Memory B cell (primary cell): ENCODE measurements at regions not wholly inside any gene's neighbourhood (a gene's known extent, or its start where the extent isn't known, plus 50 kb on each side); places are given as distances from the start of the nearest gene placed in this dataset.

Source experiments
- ATAC-seq: fragments of 150-1000 bp; cut with Tn5 transposase; 2 replicates; pipeline ENCODE4 v1.10.0; 2021; ENCODE audit warnings: low read depth, mild to moderate bottlenecking, moderate library complexity
- DNase-seq, 2 donors: peaks; one replicate each; pipeline ENCODE4 v3.0.0; 2022; ENCODE audit warnings: low spot score in 2 of 2
- H3K27ac Mint-ChIP-seq: one replicate; pipeline ENCODE4 v1.8.0; 2022; ENCODE audit warnings: mild to moderate bottlenecking, moderate library complexity, mixed read lengths
- H3K27me3 Mint-ChIP-seq: one replicate; pipeline ENCODE4 v1.8.0; 2022; ENCODE audit warnings: mixed read lengths
- H3K36me3 Mint-ChIP-seq: one replicate; pipeline ENCODE4 v1.8.0; 2022; ENCODE audit warnings: mild to moderate bottlenecking, mixed read lengths
- H3K4me1 Mint-ChIP-seq: one replicate; pipeline ENCODE4 v1.8.0; 2022; ENCODE audit warnings: mixed read lengths
- H3K4me3 Mint-ChIP-seq: one replicate; pipeline ENCODE4 v1.8.0; 2022; ENCODE audit warnings: mild to moderate bottlenecking, moderate library complexity, mixed read lengths
- H3K9me3 Mint-ChIP-seq: one replicate; pipeline ENCODE4 v1.8.0; 2022; ENCODE audit warnings: mixed read lengths

- Mint-ChIP-seq H3K27ac (no peak overlapping the region), H3K4me1 (no peaks in the 10 kb centered on the region), H3K36me3 (peaks cover 1% of the 10 kb centered on the region), H3K27me3 (no peaks in the 10 kb centered on the region), H3K4me3 (no peak overlapping the region), H3K9me3 (no peaks in the 10 kb centered on the region)
- no peak for ATAC-seq
- no peak for DNase-seq
These were observed 552.6 kb upstream of the TBL1XR1 start for GRCh38 chr3:177749836-177750235.

- DNase-seq (no peak), ATAC-seq (no peak)
- peaks cover 1% of the 10 kb centered on the region for H3K36me3 Mint-ChIP-seq
- no peaks in the 10 kb centered on the region for H3K27me3 Mint-ChIP-seq
- H3K4me3 Mint-ChIP-seq: no peak overlapping the region
- H3K27ac Mint-ChIP-seq: no peak overlapping the region
- H3K9me3 Mint-ChIP-seq: no peaks in the 10 kb centered on the region
- H3K4me1 Mint-ChIP-seq: no peaks in the 10 kb centered on the region
These were observed 553.2 kb upstream of the TBL1XR1 start for GRCh38 chr3:177750436-177750835.

GRCh38 chr3:177751770-177752169, 554.5 kb upstream of the TBL1XR1 start:
- H3K9me3 Mint-ChIP-seq: no peaks in the 10 kb centered on the region
- H3K4me1 Mint-ChIP-seq: no peaks in the 10 kb centered on the region
- no peak for DNase-seq

GRCh38 chr3:177752831-177753230, 555.5 kb upstream of the TBL1XR1 start:
- ATAC-seq (no peak), DNase-seq (no peak)
- H3K4me1 Mint-ChIP-seq: no peaks in the 10 kb centered on the region
- H3K36me3 Mint-ChIP-seq: peaks cover 1% of the 10 kb centered on the region
- no peaks in the 10 kb centered on the region for H3K27me3 Mint-ChIP-seq
- no peaks in the 10 kb centered on the region for H3K9me3 Mint-ChIP-seq
- no peak overlapping the region for H3K27ac Mint-ChIP-seq
- H3K4me3 Mint-ChIP-seq: no peak overlapping the region

More at GRCh38 chr3:177751770-177752169, 554.5 kb upstream of the TBL1XR1 start:
- Mint-ChIP-seq H3K27ac (no peak overlapping the region), H3K27me3 (no peaks in the 10 kb centered on the region), H3K36me3 (peaks cover 1% of the 10 kb centered on the region), H3K4me3 (no peak overlapping the region)
- ATAC-seq: no peak

GRCh38 chr3:177753451-177754155, 556.3 kb upstream of the TBL1XR1 start:
- Mint-ChIP-seq H3K27ac (no peak overlapping the region), H3K27me3 (no peaks in the 10 kb centered on the region), H3K9me3 (no peaks in the 10 kb centered on the region), H3K4me1 (no peaks in the 10 kb centered on the region), H3K4me3 (no peak overlapping the region), H3K36me3 (no peaks in the 10 kb centered on the region)
- ATAC-seq (no peak), DNase-seq (no peak)

GRCh38 chr3:177754508-177754921, 557.2 kb upstream of the TBL1XR1 start:
- ATAC-seq (no peak), DNase-seq (no peak)
- no peak overlapping the region for H3K4me3 Mint-ChIP-seq
- no peaks in the 10 kb centered on the region for H3K36me3 Mint-ChIP-seq
- no peaks in the 10 kb centered on the region for H3K4me1 Mint-ChIP-seq
- H3K27ac Mint-ChIP-seq: no peak overlapping the region
- no peaks in the 10 kb centered on the region for H3K27me3 Mint-ChIP-seq
- no peaks in the 10 kb centered on the region for H3K9me3 Mint-ChIP-seq

GRCh38 chr3:177758126-177758525, 560.8 kb upstream of the TBL1XR1 start:
- Mint-ChIP-seq H3K27ac (no peak overlapping the region), H3K4me1 (no peaks in the 10 kb centered on the region), H3K9me3 (no peaks in the 10 kb centered on the region), H3K27me3 (no peaks in the 10 kb centered on the region), H3K4me3 (no peak overlapping the region), H3K36me3 (peaks cover 2% of the 10 kb centered on the region)
- DNase-seq (no peak), ATAC-seq (no peak)

GRCh38 chr3:177760803-177761202, 563.5 kb upstream of the TBL1XR1 start:
- H3K4me3 Mint-ChIP-seq: no peak overlapping the region
- ATAC-seq (no peak), DNase-seq (no peak)
- H3K27ac Mint-ChIP-seq: no peak overlapping the region
- peaks cover 2% of the 10 kb centered on the region for H3K4me1 Mint-ChIP-seq
- H3K27me3 Mint-ChIP-seq: no peaks in the 10 kb centered on the region
- H3K36me3 Mint-ChIP-seq: peaks cover 2% of the 10 kb centered on the region
- no peaks in the 10 kb centered on the region for H3K9me3 Mint-ChIP-seq

- peaks cover 2% of the 10 kb centered on the region for H3K4me1 Mint-ChIP-seq
- DNase-seq (no peak), ATAC-seq (no peak)
- H3K4me3 Mint-ChIP-seq: no peak overlapping the region
- no peak overlapping the region for H3K27ac Mint-ChIP-seq
- H3K36me3 Mint-ChIP-seq: peaks cover 5% of the 10 kb centered on the region
- no peaks in the 10 kb centered on the region for H3K27me3 Mint-ChIP-seq
- H3K9me3 Mint-ChIP-seq: peaks cover 4% of the 10 kb centered on the region
These were observed 567.2 kb upstream of the TBL1XR1 start for GRCh38 chr3:177764377-177764912.

GRCh38 chr3:177764933-177765332, 567.7 kb upstream of the TBL1XR1 start:
- no peak for DNase-seq

GRCh38 chr3:177770383-177771230, 573.3 kb upstream of the TBL1XR1 start:
- Mint-ChIP-seq H3K4me3 (no peak overlapping the region), H3K36me3 (peaks cover 4% of the 10 kb centered on the region), H3K4me1 (peaks cover 8% of the 10 kb centered on the region), H3K27me3 (no peaks in the 10 kb centered on the region), H3K27ac (no peak overlapping the region), H3K9me3 (peaks cover 5% of the 10 kb centered on the region)
- no peak for ATAC-seq
- no peak for DNase-seq

More at GRCh38 chr3:177764933-177765332, 567.7 kb upstream of the TBL1XR1 start:
- H3K27me3 Mint-ChIP-seq: no peaks in the 10 kb centered on the region
- peaks cover 2% of the 10 kb centered on the region for H3K4me1 Mint-ChIP-seq
- no peak for ATAC-seq
- peaks cover 5% of the 10 kb centered on the region for H3K9me3 Mint-ChIP-seq
- no peak overlapping the region for H3K27ac Mint-ChIP-seq
- H3K4me3 Mint-ChIP-seq: no peak overlapping the region
- H3K36me3 Mint-ChIP-seq: peaks cover 6% of the 10 kb centered on the region

- H3K4me1 Mint-ChIP-seq: peaks cover 8% of the 10 kb centered on the region
- H3K36me3 Mint-ChIP-seq: peaks cover 4% of the 10 kb centered on the region
- H3K27ac Mint-ChIP-seq: no peak overlapping the region
- no peak for ATAC-seq
- peaks cover 5% of the 10 kb centered on the region for H3K9me3 Mint-ChIP-seq
- H3K4me3 Mint-ChIP-seq: no peak overlapping the region
- no peak for DNase-seq
- no peaks in the 10 kb centered on the region for H3K27me3 Mint-ChIP-seq
These were observed 574.5 kb upstream of the TBL1XR1 start for GRCh38 chr3:177771780-177772179.

- Mint-ChIP-seq H3K36me3 (peaks cover 3% of the 10 kb centered on the region), H3K27ac (no peak overlapping the region), H3K27me3 (no peaks in the 10 kb centered on the region), H3K9me3 (peaks cover 3% of the 10 kb centered on the region), H3K4me1 (peaks cover 12% of the 10 kb centered on the region), H3K4me3 (no peak overlapping the region)
- peak; percentile 84 for ATAC-seq
- peak in 1 of 2 donors; percentile 3 for DNase-seq
These were observed 575.8 kb upstream of the TBL1XR1 start for GRCh38 chr3:177772908-177773557.

GRCh38 chr3:177773717-177774116, 576.4 kb upstream of the TBL1XR1 start:
- Mint-ChIP-seq H3K36me3 (peaks cover 3% of the 10 kb centered on the region), H3K4me3 (no peak overlapping the region), H3K9me3 (peaks cover 2% of the 10 kb centered on the region), H3K27me3 (no peaks in the 10 kb centered on the region), H3K27ac (no peak overlapping the region), H3K4me1 (peaks cover 17% of the 10 kb centered on the region)
- no peak for ATAC-seq
- DNase-seq: no peak
